Ectodermal cell (in vitro differentiated cells): ENCODE measurements at regions not wholly inside any gene's neighbourhood (a gene's known extent, or its start where the extent isn't known, plus 50 kb on each side); places are given as distances from the start of the nearest gene placed in this dataset.

ENCODE experiments used
- H3K27ac ChIP-seq: 2 replicates; pipeline ENCODE4 v1.7.0; 2013; ENCODE audit warnings: mild to moderate bottlenecking, low read depth, low read length; ENCODE audit not compliant: insufficient read depth, poor library complexity, severe bottlenecking
- H3K27me3 ChIP-seq: 2 replicates; pipeline ENCODE4 v1.7.0; 2013; ENCODE audit warnings: mild to moderate bottlenecking, low read length; ENCODE audit not compliant: insufficient read depth, control insufficient read depth, poor library complexity, severe bottlenecking
- H3K36me3 ChIP-seq: one replicate; pipeline ENCODE4 v1.7.0; 2013; ENCODE audit warnings: low read length; ENCODE audit not compliant: control insufficient read depth, insufficient read depth
- H3K4me1 ChIP-seq: one replicate; pipeline ENCODE4 v1.7.0; 2013; ENCODE audit warnings: low read length; ENCODE audit not compliant: control insufficient read depth, insufficient read depth
- H3K4me3 ChIP-seq: 2 replicates; pipeline ENCODE4 v1.7.0; 2013; ENCODE audit warnings: low read depth, low read length, control low read depth; ENCODE audit not compliant: insufficient read depth
- H3K9me3 ChIP-seq: 2 replicates; pipeline ENCODE4 v1.7.0; 2013; ENCODE audit warnings: mild to moderate bottlenecking, low read length, moderate library complexity; ENCODE audit not compliant: control insufficient read depth
- WGBS, 2 experiments: methylation state at CpG; one replicate each; pipeline ENCODE4 v1.1.7; 2013; ENCODE audit warnings: missing lambda C conversion rate in 2 of 2; 5-methylcytosine and 5-hydroxymethylcytosine counted together

DNA sequence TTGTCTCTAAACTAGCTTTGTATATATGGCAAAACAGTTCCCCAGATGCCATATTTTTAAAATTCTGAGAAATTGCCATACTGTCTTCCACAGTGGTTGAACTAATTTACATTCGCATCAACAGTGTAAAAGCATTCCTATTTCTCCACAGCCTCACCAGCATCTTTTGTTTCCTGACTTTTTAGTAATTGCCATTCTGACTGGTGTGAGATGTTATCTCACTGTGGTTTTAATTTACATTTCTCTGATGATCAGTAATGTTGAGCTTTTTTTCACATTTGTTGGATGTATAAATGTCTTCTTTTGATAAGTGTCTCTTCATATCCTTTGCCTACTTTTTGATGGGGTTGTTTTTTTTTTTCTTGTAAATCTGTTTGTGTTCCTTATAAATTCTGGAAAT lies 1222.7 kb upstream of the CITED2 start:
- no peaks in the 10 kb centered on the region for H3K9me3 ChIP-seq
- no peak overlapping the region for H3K27ac ChIP-seq
- WGBS, 2 experiments = 95 to 100% methylated on average over 1 of the region's 1 CpG
- no peaks in the 10 kb centered on the region for H3K4me1 ChIP-seq
- no peaks in the 10 kb centered on the region for H3K36me3 ChIP-seq
- H3K4me3 ChIP-seq = no peak overlapping the region
- H3K27me3 ChIP-seq = no peaks in the 10 kb centered on the region

DNA sequence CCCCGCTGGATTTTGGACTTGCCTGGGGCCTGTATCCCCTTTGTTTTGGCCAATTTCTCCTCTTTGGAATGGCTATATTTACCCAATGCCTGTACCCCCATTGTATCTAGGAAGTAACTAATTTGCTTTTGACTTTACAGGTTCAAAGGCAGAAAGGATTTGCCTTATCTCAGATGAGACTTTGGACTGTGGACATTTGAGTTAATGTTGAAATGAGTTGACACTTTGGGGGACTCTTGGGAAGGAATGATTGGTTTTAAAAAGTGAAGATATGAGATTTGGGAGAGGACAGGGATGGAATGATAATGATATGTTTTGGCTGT lies 1220.3 kb upstream of the CITED2 start:
- Histone ChIP-seq H3K9me3 (no peaks in the 10 kb centered on the region), H3K27ac (no peak overlapping the region), H3K27me3 (no peaks in the 10 kb centered on the region), H3K4me3 (no peak overlapping the region), H3K4me1 (no peaks in the 10 kb centered on the region), H3K36me3 (no peaks in the 10 kb centered on the region)
- WGBS, 2 experiments = 88 to 98% methylated on average over 1 of the region's 1 CpG

DNA sequence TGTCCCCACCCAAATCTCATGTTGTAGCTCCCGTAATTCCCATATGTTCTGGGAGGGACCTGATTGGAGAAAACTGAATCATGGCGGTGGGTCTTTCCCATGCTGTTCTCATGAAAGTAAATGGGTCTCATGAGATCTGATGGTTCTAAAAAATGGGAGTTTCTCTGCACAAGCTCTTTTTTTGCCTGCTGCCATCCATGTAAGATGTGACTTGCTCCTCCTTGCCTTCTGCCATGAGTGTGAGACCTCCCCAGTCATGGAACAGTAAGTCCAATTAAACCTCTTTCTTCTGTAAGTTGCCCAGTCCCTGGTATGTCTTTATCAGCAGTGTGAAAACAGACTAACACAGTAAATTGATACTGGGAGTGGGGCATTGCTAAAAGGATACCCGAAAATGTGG lies 1218.4 kb upstream of the CITED2 start:
- no peaks in the 10 kb centered on the region for H3K27me3 ChIP-seq
- no peaks in the 10 kb centered on the region for H3K36me3 ChIP-seq
- no peak overlapping the region for H3K27ac ChIP-seq
- H3K9me3 ChIP-seq = no peaks in the 10 kb centered on the region
- no peaks in the 10 kb centered on the region for H3K4me1 ChIP-seq
- WGBS, 2 experiments = 93 to 95% methylated on average over 3 of the region's 3 CpGs
- H3K4me3 ChIP-seq = no peak overlapping the region

DNA sequence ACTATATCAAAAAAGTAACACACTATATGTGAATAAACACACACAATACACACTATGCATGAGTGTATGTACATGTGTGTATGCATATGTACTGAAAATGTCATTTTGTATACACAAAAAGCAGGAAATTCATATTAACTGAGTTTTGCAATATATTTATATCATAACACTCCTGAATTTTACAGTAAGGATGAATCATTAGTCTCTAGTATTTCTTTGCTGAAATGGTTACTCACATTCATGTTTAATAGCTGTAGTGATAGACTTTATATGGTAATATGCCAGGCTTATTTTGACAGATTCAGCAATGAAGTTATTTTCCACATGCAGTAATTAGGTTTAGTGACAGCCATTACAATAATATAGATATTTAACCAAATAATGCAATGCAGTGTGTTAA lies 1216.2 kb upstream of the CITED2 start:
- Histone ChIP-seq H3K9me3 (no peaks in the 10 kb centered on the region), H3K27ac (no peak overlapping the region), H3K4me3 (no peak overlapping the region), H3K4me1 (no peaks in the 10 kb centered on the region), H3K27me3 (no peaks in the 10 kb centered on the region), H3K36me3 (no peaks in the 10 kb centered on the region)

DNA sequence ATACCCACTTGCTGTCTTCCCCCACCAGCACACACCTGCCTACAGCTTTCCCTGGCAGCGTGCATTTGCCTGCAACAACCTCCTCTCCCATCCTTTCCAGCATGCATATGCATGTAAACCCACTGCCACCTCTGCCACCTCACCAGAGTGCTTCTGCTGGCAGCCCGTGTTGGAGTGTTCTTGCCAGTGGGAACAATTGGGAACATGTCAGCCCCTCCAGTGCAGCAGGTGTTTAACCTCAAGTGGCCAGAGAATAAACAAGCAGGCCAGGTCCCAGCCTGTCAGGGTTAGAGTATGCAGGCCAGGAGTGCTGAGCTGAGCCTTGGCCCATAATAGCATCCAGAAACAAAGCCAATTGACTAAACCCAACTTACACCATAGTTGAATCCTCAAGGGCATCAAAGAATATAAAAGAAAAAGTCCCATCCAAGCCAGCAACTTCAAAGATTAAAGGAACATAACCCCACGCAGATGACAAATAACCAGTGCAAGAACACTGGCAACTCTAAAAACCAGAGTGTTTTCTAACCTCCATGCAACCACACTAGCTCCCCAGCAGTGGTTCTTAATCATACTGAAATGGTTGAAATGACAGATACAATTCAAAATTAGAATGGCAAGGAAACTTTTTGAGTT lies 1212.1 kb upstream of the CITED2 start:
- 94 to 95% methylated on average over 3 of the region's 3 CpGs for WGBS, 2 experiments
- Histone ChIP-seq H3K27me3 (no peaks in the 10 kb centered on the region), H3K27ac (no peak overlapping the region), H3K36me3 (no peaks in the 10 kb centered on the region), H3K4me1 (no peaks in the 10 kb centered on the region), H3K4me3 (no peak overlapping the region), H3K9me3 (no peaks in the 10 kb centered on the region)

DNA sequence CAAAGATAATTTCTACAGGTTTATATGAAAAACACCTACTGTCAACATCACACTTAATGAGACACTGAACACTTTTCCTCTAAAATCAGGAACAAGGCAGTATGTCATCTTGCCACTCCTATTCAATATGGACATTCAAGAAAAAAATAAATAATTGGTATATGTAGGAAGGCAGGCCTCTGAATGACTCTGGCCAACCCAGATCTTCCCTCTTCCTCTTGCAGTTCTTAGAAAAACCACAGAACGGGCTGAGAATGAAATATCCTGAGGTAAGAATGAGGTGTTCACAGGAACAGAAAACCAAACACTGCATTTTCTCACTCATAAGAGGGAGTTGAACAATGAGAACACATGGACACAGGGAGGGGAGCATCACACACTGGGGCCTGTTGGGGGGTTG lies 1207.2 kb upstream of the CITED2 start:
- Histone ChIP-seq H3K27me3 (no peaks in the 10 kb centered on the region), H3K36me3 (no peaks in the 10 kb centered on the region), H3K27ac (no peak overlapping the region), H3K9me3 (no peaks in the 10 kb centered on the region), H3K4me1 (no peaks in the 10 kb centered on the region), H3K4me3 (no peak overlapping the region)
- WGBS, 2 experiments = 100% methylated on average over 1 of the region's 1 CpG; no CpG with 5 or more reads in 1 of the 2 experiments

DNA sequence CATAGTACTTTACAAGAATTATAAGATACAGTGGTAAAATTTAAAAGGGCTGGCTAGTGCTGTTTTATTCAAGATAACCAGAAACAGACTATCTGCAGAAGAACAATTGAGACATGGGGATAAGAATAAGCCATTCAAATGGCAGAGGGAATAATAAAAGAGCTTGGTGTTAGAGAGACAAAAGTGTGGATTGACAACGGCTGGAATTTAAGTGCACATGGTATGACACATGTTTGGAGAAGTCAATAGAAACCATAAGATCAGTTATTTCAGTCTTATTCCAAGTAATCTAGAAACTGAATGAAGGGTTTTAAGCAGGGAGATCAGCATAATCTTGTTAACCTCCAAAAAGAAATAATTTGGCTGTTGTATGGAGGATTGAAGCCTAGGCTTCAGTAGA lies 1205.5 kb upstream of the CITED2 start:
- Histone ChIP-seq H3K4me1 (no peaks in the 10 kb centered on the region), H3K36me3 (no peaks in the 10 kb centered on the region), H3K27me3 (no peaks in the 10 kb centered on the region), H3K4me3 (no peak overlapping the region), H3K27ac (no peak overlapping the region), H3K9me3 (no peaks in the 10 kb centered on the region)
- WGBS, 2 experiments = 64 to 71% methylated on average over 1 of the region's 1 CpG

DNA sequence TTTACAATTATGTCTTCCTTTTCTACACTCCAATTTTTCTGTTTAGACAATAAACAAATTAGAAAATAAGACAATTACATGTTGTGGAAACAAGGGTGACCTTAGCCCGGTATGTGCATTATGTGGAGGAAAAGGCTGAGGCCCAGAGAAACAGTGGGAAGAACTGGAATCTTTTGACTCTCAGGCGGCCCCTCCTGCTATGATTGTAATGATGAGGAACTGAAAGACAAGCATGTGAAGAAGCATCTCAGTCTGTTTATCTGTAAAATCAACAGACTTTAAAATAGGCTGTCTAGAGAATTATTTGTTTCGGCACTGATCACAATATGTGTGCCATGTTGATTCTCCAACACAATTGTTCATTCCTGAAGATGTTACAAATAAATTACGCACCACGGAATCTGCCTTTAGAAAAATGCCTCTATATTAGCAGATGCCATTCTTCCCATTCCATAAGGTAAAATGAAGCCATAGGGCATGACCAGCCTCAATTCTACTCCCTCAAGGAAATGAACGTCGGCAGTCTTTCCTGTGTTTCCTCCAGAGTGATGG lies 1201.6 kb upstream of the CITED2 start:
- 94 to 97% methylated on average over 5 to 7 of the region's 7 CpGs for WGBS, 2 experiments
- Histone ChIP-seq H3K27ac (no peak overlapping the region), H3K36me3 (no peaks in the 10 kb centered on the region), H3K4me3 (no peak overlapping the region), H3K27me3 (no peaks in the 10 kb centered on the region), H3K4me1 (no peaks in the 10 kb centered on the region), H3K9me3 (no peaks in the 10 kb centered on the region)

DNA sequence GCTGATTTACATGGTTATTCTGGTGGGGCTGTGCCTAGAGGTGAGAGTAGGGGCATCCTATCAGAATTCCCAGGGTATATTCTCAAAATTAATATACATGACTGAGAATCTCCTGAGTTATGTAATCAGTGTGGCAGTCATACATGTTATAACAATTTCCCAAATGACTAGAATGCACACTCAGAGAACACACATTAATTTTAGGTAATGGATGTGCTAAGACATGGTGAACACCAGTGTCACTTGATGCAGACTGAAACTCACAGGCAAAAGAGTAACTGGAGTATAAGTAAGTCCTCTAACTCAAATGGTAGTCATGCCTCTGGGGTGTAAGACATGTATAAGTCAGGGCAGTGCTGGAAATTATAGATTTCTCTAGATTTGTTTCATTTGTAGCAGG lies 1198.4 kb upstream of the CITED2 start:
- Histone ChIP-seq H3K4me3 (no peak overlapping the region), H3K36me3 (no peaks in the 10 kb centered on the region), H3K4me1 (no peaks in the 10 kb centered on the region), H3K27ac (no peak overlapping the region), H3K27me3 (no peaks in the 10 kb centered on the region), H3K9me3 (no peaks in the 10 kb centered on the region)

DNA sequence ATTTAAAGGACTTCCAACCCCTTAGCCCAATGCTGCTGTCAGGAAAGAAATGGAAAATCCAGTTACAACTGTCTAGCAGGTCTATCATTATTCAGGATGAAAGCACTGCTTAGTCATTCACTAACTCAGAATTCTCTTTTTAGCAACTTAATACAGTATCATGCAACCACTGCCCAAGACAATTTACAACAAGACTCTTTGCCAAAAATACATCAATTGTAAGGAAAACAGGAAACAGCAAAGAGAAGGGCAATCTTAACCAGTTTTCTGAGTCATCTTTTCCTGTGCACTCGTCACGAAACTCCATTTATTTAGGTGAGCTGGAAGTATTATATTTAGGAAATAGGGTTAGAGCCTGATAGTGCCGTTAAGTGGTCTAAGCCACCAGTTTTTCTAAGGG lies 1197.7 kb upstream of the CITED2 start:
- Histone ChIP-seq H3K9me3 (no peaks in the 10 kb centered on the region), H3K27me3 (no peaks in the 10 kb centered on the region), H3K36me3 (no peaks in the 10 kb centered on the region), H3K4me1 (no peaks in the 10 kb centered on the region), H3K27ac (no peak overlapping the region), H3K4me3 (no peak overlapping the region)
- 93 to 94% methylated on average over 3 of the region's 3 CpGs for WGBS, 2 experiments

DNA sequence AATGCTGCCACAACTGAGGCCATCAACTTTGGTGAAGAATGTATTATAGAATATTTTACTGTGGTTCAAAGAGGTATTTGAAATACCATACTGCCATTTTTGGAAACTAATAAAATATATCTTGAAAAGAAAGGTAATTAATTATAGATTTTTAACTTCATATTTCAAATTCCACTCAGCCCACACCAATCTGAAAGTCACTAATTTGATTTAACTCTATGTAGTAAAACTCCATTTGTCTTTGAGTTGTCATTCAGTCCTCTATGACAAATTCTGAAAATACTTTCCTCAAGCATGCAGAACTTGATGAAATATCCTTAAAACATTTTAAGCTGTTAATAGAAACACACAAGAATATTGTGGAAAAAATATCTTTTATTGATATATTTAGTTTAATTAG lies 1196.7 kb upstream of the CITED2 start:
- Histone ChIP-seq H3K4me3 (no peak overlapping the region), H3K9me3 (no peaks in the 10 kb centered on the region), H3K36me3 (no peaks in the 10 kb centered on the region), H3K4me1 (no peaks in the 10 kb centered on the region), H3K27me3 (no peaks in the 10 kb centered on the region), H3K27ac (no peak overlapping the region)
